SU-DHL-6 (cell line): ENCODE measurements at regions not wholly inside any gene's neighbourhood (a gene's known extent, or its start where the extent isn't known, plus 50 kb on each side); places are given as distances from the start of the nearest gene placed in this dataset.

Experiments used
- H2AFZ ChIP-seq: fragments of 200-600 bp; sonication (generic); 2 replicates; pipeline ENCODE4 v1.6.1; 2014; ENCODE audit warnings: low read depth, mild to moderate bottlenecking, moderate library complexity, mixed read lengths, antibody characterized with exemption, low read length; ENCODE audit not compliant: severe bottlenecking
- H3F3A ChIP-seq: fragments of 200-600 bp; shearing (Covaris generic); 2 replicates; pipeline ENCODE4 v1.6.0; 2016; ENCODE audit warnings: antibody characterized with exemption, mild to moderate bottlenecking; ENCODE audit not compliant: insufficient read depth
- H3K27ac ChIP-seq: fragments of 200-600 bp; sonication (generic); 2 replicates; pipeline ENCODE4 v1.5.1; 2016; ENCODE audit warnings: low read depth, mild to moderate bottlenecking, low read length, moderate library complexity, mixed read lengths
- H3K27me3 ChIP-seq: fragments of 200-600 bp; sonication (generic), shearing (Covaris generic); 2 replicates; pipeline ENCODE4 v1.6.0; 2014; ENCODE audit warnings: mild to moderate bottlenecking, low read length
- H3K36me3 ChIP-seq: fragments of 200-600 bp; sonication (generic); 2 replicates; pipeline ENCODE4 v1.6.1; 2014; ENCODE audit warnings: mild to moderate bottlenecking, low read length, mixed read lengths
- H3K4me2 ChIP-seq: fragments of 300-600, 200-600 bp; shearing (Covaris generic), sonication (generic); 2 replicates; pipeline ENCODE4 v1.6.0; 2014; ENCODE audit warnings: low read length, low read depth, mild to moderate bottlenecking; ENCODE audit not compliant: poor library complexity, severe bottlenecking
- H3K4me3 ChIP-seq: fragments of 200-600 bp; sonication (generic); 2 replicates; pipeline ENCODE4 v1.5.1; 2014; ENCODE audit warnings: antibody characterized with exemption, low read length, mild to moderate bottlenecking, mixed read lengths; ENCODE audit not compliant: insufficient read depth, poor library complexity, severe bottlenecking
- H3K79me2 ChIP-seq: fragments of 200-600 bp; sonication (generic); 2 replicates; pipeline ENCODE4 v1.6.1; 2014; ENCODE audit warnings: mild to moderate bottlenecking, low read length, moderate library complexity; ENCODE audit not compliant: insufficient read depth
- H3K9ac ChIP-seq: fragments of 200-600 bp; sonication (generic); 2 replicates; pipeline ENCODE4 v1.7.0; 2014; ENCODE audit warnings: mild to moderate bottlenecking, low read length
- H3K9me2 ChIP-seq: fragments of 200-600 bp; sonication (generic); replicated peaks from 2 replicates; pipeline ENCODE4 v1.6.1; 2014; ENCODE audit warnings: low read length; ENCODE audit not compliant: insufficient read depth
- H3K9me3 ChIP-seq: fragments of 200-600 bp; sonication (generic); 2 replicates; pipeline ENCODE4 v1.6.1; 2014; ENCODE audit warnings: low read length, mixed read lengths; ENCODE audit not compliant: insufficient read depth
- H4K20me1 ChIP-seq: fragments of 200-600 bp; sonication (generic); 2 replicates; pipeline ENCODE4 v1.6.1; 2014; ENCODE audit warnings: low read depth, mild to moderate bottlenecking, antibody characterized with exemption, low read length, moderate library complexity, mixed read lengths
- CTCF ChIP-seq: fragments of 200-600 bp; sonication (generic); IDR thresholded peaks from one replicate; pipeline ENCODE4 v1.5.1; 2017; ENCODE audit warnings: antibody characterized with exemption, mild to moderate bottlenecking, low read length, moderate library complexity; ENCODE audit not compliant: insufficient read depth, poor library complexity, severe bottlenecking
- EZH2phosphoT487 ChIP-seq: fragments of 200-600 bp; sonication (generic), shearing (Covaris generic); conservative IDR thresholded peaks from 2 replicates; pipeline ENCODE4 v1.6.1; 2018; ENCODE audit warnings: mild to moderate bottlenecking, antibody characterized with exemption, low read length, moderate library complexity, mixed read lengths

GRCh38 chr5:17910318-17910717, 276.1 kb downstream of the TAF11L14 start:
- Histone ChIP-seq H3K4me2 (no peak overlapping the region), H2AFZ (no peak overlapping the region), H3K9me2 (no peaks in the 10 kb centered on the region), H3K4me3 (no peak overlapping the region), H3K9me3 (no peaks in the 10 kb centered on the region), H3K9ac (no peak overlapping the region), H4K20me1 (no peaks in the 10 kb centered on the region), H3K36me3 (no peaks in the 10 kb centered on the region), H3K27ac (no peak overlapping the region), H3K79me2 (no peaks in the 10 kb centered on the region), H3F3A (no peaks in the 10 kb centered on the region), H3K27me3 (no peaks in the 10 kb centered on the region)
- no peak for TF ChIP-seq EZH2phosphoT487
- TF ChIP-seq CTCF: no peak

GRCh38 chr5:17912794-17913193, 278.5 kb downstream of the TAF11L14 start:
- Histone ChIP-seq H3K9me3 (no peaks in the 10 kb centered on the region), H2AFZ (no peak overlapping the region), H3K79me2 (no peaks in the 10 kb centered on the region), H3K4me3 (no peak overlapping the region), H3K27me3 (no peaks in the 10 kb centered on the region), H4K20me1 (no peaks in the 10 kb centered on the region), H3K27ac (no peak overlapping the region), H3K4me2 (no peak overlapping the region), H3K9ac (no peak overlapping the region), H3F3A (no peaks in the 10 kb centered on the region), H3K9me2 (no peaks in the 10 kb centered on the region), H3K36me3 (no peaks in the 10 kb centered on the region)
- TF ChIP-seq EZH2phosphoT487: no peak
- TF ChIP-seq CTCF: no peak

- Histone ChIP-seq H3K36me3 (no peaks in the 10 kb centered on the region), H3F3A (no peaks in the 10 kb centered on the region)
Measured at GRCh38 chr5:17916446-17916845, 282.2 kb downstream of the TAF11L14 start.

More at GRCh38 chr5:17916446-17916845, 282.2 kb downstream of the TAF11L14 start:
- Histone ChIP-seq H3K9ac (no peak overlapping the region), H3K9me3 (no peaks in the 10 kb centered on the region), H3K27ac (no peak overlapping the region), H2AFZ (no peak overlapping the region), H3K4me3 (no peak overlapping the region), H4K20me1 (no peaks in the 10 kb centered on the region), H3K4me2 (no peak overlapping the region), H3K79me2 (no peaks in the 10 kb centered on the region), H3K9me2 (no peaks in the 10 kb centered on the region), H3K27me3 (no peaks in the 10 kb centered on the region)
- no peak for TF ChIP-seq CTCF
